H1 (cell line): ENCODE measurements at regions not wholly inside any gene's neighbourhood (a gene's known extent, or its start where the extent isn't known, plus 50 kb on each side); places are given as distances from the start of the nearest gene placed in this dataset.

ENCODE experiments used
- CTCF ChIA-PET: fragments of 300-600 bp; sonication (Branson Sonifier 250); formaldehyde crosslinking; loops from one replicate; lab custom pipeline; 2021; ENCODE audit not compliant: partially characterized antibody; lab: Charles Lee
- POLR2A ChIA-PET: fragments of 300-600 bp; sonication (Branson Sonifier 250); formaldehyde crosslinking; loops from one replicate; lab custom pipeline; 2021; ENCODE audit warnings: inconsistent platforms; ENCODE audit not compliant: partially characterized antibody; lab: Charles Lee
- DNase-seq, 2 experiments: peaks; one replicate each; pipeline versions ENCODE4 v3.0.0 to v3.0.0-alpha.2; 2010 to 2022; ENCODE audit warnings: low spot score in 2 of 2, low read depth in 1 of 2, mixed read lengths in 1 of 2
- FAIRE-seq: peaks from 2 replicates; lab custom pipeline; 2011; peaks lifted over from hg19 to GRCh38; lab: Jason Lieb, UNC
- H2AFZ ChIP-seq: 2 replicates; pipeline ENCODE4 v1.8.1; 2012; ENCODE audit warnings: low read length, inconsistent platforms
- H2AK5ac ChIP-seq: 2 replicates; pipeline ENCODE4 v1.6.1; 2013; ENCODE audit warnings: low read depth, low read length
- H2BK120ac ChIP-seq: replicated peaks from 2 replicates; pipeline ENCODE3; 2013; ENCODE audit warnings: low read depth, low read length, inconsistent platforms
- H2BK12ac ChIP-seq: 2 replicates; pipeline ENCODE4 v1.6.1; 2013; ENCODE audit warnings: low read depth, low read length
- H2BK15ac ChIP-seq: 2 replicates; pipeline ENCODE4 v1.6.1; 2013; ENCODE audit warnings: low read length
- H2BK20ac ChIP-seq: 2 replicates; pipeline ENCODE4 v1.6.1; 2013; ENCODE audit warnings: low read length
- H2BK5ac ChIP-seq: 2 replicates; pipeline ENCODE4 v1.6.1; 2013; ENCODE audit warnings: low read depth, low read length
- H3K14ac ChIP-seq: 2 replicates; pipeline ENCODE4 v1.6.1; 2013; ENCODE audit warnings: inconsistent platforms; ENCODE audit not compliant: insufficient read length
- H3K18ac ChIP-seq: 2 replicates; pipeline ENCODE4 v1.6.1; 2013; ENCODE audit warnings: low read length; ENCODE audit errors: extremely low read depth
- H3K23ac ChIP-seq: 2 replicates; pipeline ENCODE4 v1.6.1; 2013; ENCODE audit warnings: inconsistent platforms; ENCODE audit not compliant: insufficient read length
- H3K23me2 ChIP-seq: 2 replicates; pipeline ENCODE4 v1.6.1; 2013; ENCODE audit warnings: low read depth, low read length
- H3K27ac ChIP-seq: 2 replicates; pipeline ENCODE4 v1.6.1; 2011; ENCODE audit warnings: low read depth, low read length, inconsistent platforms
- H3K27me3 ChIP-seq, 4 experiments: replicated peaks in 1 of 4; 1 replicate in 1 of 4; 2 replicates in 3 of 4; pipeline versions ENCODE4 v1.6.1 to v1.8.1; 2011 to 2013; ENCODE audit warnings: low read length in 3 of 4, mild to moderate bottlenecking in 3 of 4, inconsistent platforms in 2 of 4, mixed read lengths in 2 of 4, moderate library complexity in 1 of 4; ENCODE audit not compliant: control insufficient read depth in 3 of 4, insufficient read depth in 3 of 4; ENCODE audit errors: extremely low read depth in 1 of 4
- H3K36me3 ChIP-seq, 4 experiments: 2 replicates each; pipeline versions ENCODE4 v1.6.1 to v1.8.1; 2011 to 2013; ENCODE audit warnings: mild to moderate bottlenecking in 4 of 4, low read length in 3 of 4, moderate library complexity in 2 of 4, control low read depth in 1 of 4, inconsistent platforms in 1 of 4; ENCODE audit not compliant: insufficient read depth in 4 of 4, control insufficient read depth in 2 of 4
- H3K4ac ChIP-seq: replicated peaks from 2 replicates; pipeline ENCODE3; 2013; ENCODE audit warnings: low read length, low read depth, mixed read lengths, inconsistent platforms; ENCODE audit not compliant: insufficient read length
- H3K4me1 ChIP-seq, 4 experiments: replicated peaks in 1 of 4; 1 replicate in 1 of 4; 2 replicates in 3 of 4; pipeline versions ENCODE4 v1.6.1 to v1.8.1; 2011 to 2013; ENCODE audit warnings: low read length in 3 of 4, inconsistent platforms in 2 of 4, mixed read lengths in 1 of 4; ENCODE audit not compliant: insufficient read depth in 4 of 4, control insufficient read depth in 3 of 4
- H3K4me2 ChIP-seq, 2 experiments: 2 replicates each; pipeline versions ENCODE4 v1.6.1 to v1.8.1; 2011 to 2013; ENCODE audit warnings: low read depth in 2 of 2, low read length in 2 of 2, control low read depth in 1 of 2, inconsistent platforms in 1 of 2, mild to moderate bottlenecking in 1 of 2; ENCODE audit not compliant: insufficient read depth in 1 of 2
- H3K4me3 ChIP-seq, 4 experiments: fragments of 200-600, 300-600 bp in 1 of 4; sonication (generic), shearing (Covaris generic), sonication (Bioruptor Twin) in 1 of 4; 2 replicates each; pipeline versions ENCODE4 v1.5.1 to v1.8.1; 2011 to 2016; ENCODE audit warnings: low read length in 4 of 4, low read depth in 3 of 4, control low read depth in 2 of 4, inconsistent platforms in 2 of 4, mild to moderate bottlenecking in 2 of 4, mixed read lengths in 1 of 4, moderate library complexity in 1 of 4; ENCODE audit not compliant: insufficient read depth in 2 of 4; ENCODE audit errors: extremely low read depth in 1 of 4
- H3K56ac ChIP-seq: replicated peaks from 2 replicates; pipeline ENCODE3; 2013; ENCODE audit warnings: low read depth, mild to moderate bottlenecking, mixed read lengths, low read length, inconsistent platforms; ENCODE audit not compliant: insufficient read length
- H3K79me1 ChIP-seq: 2 replicates; pipeline ENCODE4 v1.6.1; 2013; ENCODE audit warnings: low read depth, low read length, control low read depth
- H3K79me2 ChIP-seq, 2 experiments: 2 replicates each; pipeline versions ENCODE4 v1.6.1 to v1.8.1; 2012 to 2013; ENCODE audit warnings: low read length in 2 of 2, mild to moderate bottlenecking in 2 of 2, inconsistent platforms in 1 of 2; ENCODE audit not compliant: insufficient read depth in 2 of 2, control insufficient read depth in 1 of 2
- H3K9ac ChIP-seq, 4 experiments: replicated peaks in 1 of 4; 1 replicate in 1 of 4; 2 replicates in 3 of 4; pipeline versions ENCODE4 v1.6.1 to v1.8.1; 2011 to 2013; ENCODE audit warnings: low read depth in 3 of 4, low read length in 3 of 4, control low read depth in 2 of 4, mild to moderate bottlenecking in 2 of 4, moderate library complexity in 2 of 4, inconsistent platforms in 1 of 4; ENCODE audit errors: extremely low read depth in 1 of 4
- H3K9me3 ChIP-seq, 2 experiments: 2 replicates each; pipeline versions ENCODE4 v1.6.1 to v1.8.1; 2012 to 2013; ENCODE audit warnings: mild to moderate bottlenecking in 2 of 2, moderate library complexity in 2 of 2, control low read depth in 1 of 2, inconsistent platforms in 1 of 2, low read depth in 1 of 2, low read length in 1 of 2, mixed read lengths in 1 of 2; ENCODE audit not compliant: insufficient read depth in 2 of 2
- H4K20me1 ChIP-seq, 2 experiments: replicated peaks in 1 of 2; 2 replicates each; pipeline versions ENCODE3 to v1.8.1; 2011 to 2013; ENCODE audit warnings: inconsistent platforms in 2 of 2, low read length in 2 of 2, mild to moderate bottlenecking in 1 of 2; ENCODE audit not compliant: insufficient read depth in 2 of 2, control insufficient read depth in 1 of 2
- H4K5ac ChIP-seq: 2 replicates; pipeline ENCODE4 v1.6.1; 2013; ENCODE audit warnings: low read length, low read depth, mixed read lengths, inconsistent platforms; ENCODE audit not compliant: insufficient read length
- H4K8ac ChIP-seq: 2 replicates; pipeline ENCODE4 v1.8.0; 2013; ENCODE audit warnings: mild to moderate bottlenecking, moderate library complexity, low read length, inconsistent platforms; ENCODE audit not compliant: insufficient read depth; ENCODE audit errors: extremely low read depth
- H4K91ac ChIP-seq: replicated peaks from 2 replicates; pipeline ENCODE3; 2013; ENCODE audit warnings: low read length, mixed read lengths, inconsistent platforms; ENCODE audit not compliant: insufficient read length
- GABPA ChIP-seq: IDR thresholded peaks from 2 replicates; pipeline ENCODE4 v1.6.1; 2011; ENCODE audit warnings: mild to moderate bottlenecking, low read length, moderate library complexity, borderline replicate concordance; ENCODE audit not compliant: insufficient read depth
- GTF2F1 ChIP-seq: IDR thresholded peaks from 2 replicates; pipeline ENCODE4 v1.6.1; 2012; ENCODE audit warnings: low read depth, low read length, improper control_type of control experiment, borderline replicate concordance
- POLR2A ChIP-seq, 2 experiments: IDR thresholded peaks; 1 replicate in 1 of 2; 2 replicates in 1 of 2; pipeline ENCODE4 v1.6.1; 2011; ENCODE audit warnings: low read depth in 2 of 2, low read length in 2 of 2, mild to moderate bottlenecking in 2 of 2; ENCODE audit errors: control extremely low read depth in 1 of 2
- WGBS, 2 experiments: shearing (Covaris generic) in 1 of 2; methylation state at CpG; one replicate each; pipeline versions ENCODE4 v1.1.6 to v1.1.7; 2013 to 2015; ENCODE audit warnings: low lambda C conversion rate in 2 of 2, mixed read lengths in 2 of 2, inconsistent platforms in 1 of 2, low coverage in 1 of 2, missing lambda C conversion rate in 1 of 2; ENCODE audit not compliant: insufficient replicate concordance in 2 of 2, insufficient coverage in 1 of 2, insufficient read length in 1 of 2; ENCODE audit errors: extremely low coverage in 1 of 2, missing lambda C conversion rate in 1 of 2; 5-methylcytosine and 5-hydroxymethylcytosine counted together

- DNase-seq (no peak), FAIRE-seq (no peak)
- H3K36me3 ChIP-seq: no peaks in the 10 kb centered on the region
- no peaks in the 10 kb centered on the region for H4K20me1 ChIP-seq
- no peak overlapping the region for H4K8ac ChIP-seq
- no peak overlapping the region for H3K56ac ChIP-seq
- no peaks in the 10 kb centered on the region for H3K23me2 ChIP-seq
- H3K18ac ChIP-seq: no peak overlapping the region
- no peak overlapping the region for H2AFZ ChIP-seq
- H3K14ac ChIP-seq: no peak overlapping the region
- no peaks in the 10 kb centered on the region for H3K79me1 ChIP-seq
- CTCF ChIA-PET: interaction anchor here (0.6 to 1.0 kb wide), 2 partner anchors 71 to 453 kb away, joined by 3 to 6 read pairs; no protein-coding TSS in a partner anchor
- H2BK120ac ChIP-seq: no peak overlapping the region
- H3K27ac ChIP-seq: no peak overlapping the region
- H3K9ac ChIP-seq: no peak overlapping the region
- H3K9me3 ChIP-seq: no peaks in the 10 kb centered on the region
- no peak overlapping the region for H2BK5ac ChIP-seq
- no peak overlapping the region for H2BK15ac ChIP-seq
- no peak overlapping the region for H2AK5ac ChIP-seq
- no peaks in the 10 kb centered on the region for H3K27me3 ChIP-seq
- POLR2A ChIA-PET: no interaction called here
- H3K4me2 ChIP-seq: no peak overlapping the region
- no peak overlapping the region for H2BK12ac ChIP-seq
- H2BK20ac ChIP-seq: no peak overlapping the region
- H4K91ac ChIP-seq: no peak overlapping the region
- no peaks in the 10 kb centered on the region for H3K79me2 ChIP-seq
- H4K5ac ChIP-seq: no peak overlapping the region
- 42% methylated on average over 2 of the region's 2 CpGs; no CpG with 5 or more reads in 1 of the 2 experiments for WGBS, 2 experiments
- H3K4me3 ChIP-seq: no peak overlapping the region
- H3K23ac ChIP-seq: no peak overlapping the region
- peaks cover 0 to 4% (median 0%) of the 10 kb centered on the region in 4 experiments; a peak in 1 of 7 replicates for H3K4me1 ChIP-seq
- H3K4ac ChIP-seq: no peak overlapping the region
- TF ChIP-seq POLR2A (IDR thresholded peaks at IDR 0.05; ENCODE audit: control extremely low read depth in 1 of 2, low read depth in 2 of 2, low read length in 2 of 2) (no peak), GABPA (no peak), GTF2F1 (no peak)
Observed at GRCh38 chr7:10429031-10429430, 544.6 kb upstream of the PHF14 start.
